ENCODE measurements at regions not wholly inside any gene's neighbourhood (a gene's known extent, or its start where the extent isn't known, plus 50 kb on each side); places are given as distances from the start of the nearest gene placed in this dataset.

DNA sequence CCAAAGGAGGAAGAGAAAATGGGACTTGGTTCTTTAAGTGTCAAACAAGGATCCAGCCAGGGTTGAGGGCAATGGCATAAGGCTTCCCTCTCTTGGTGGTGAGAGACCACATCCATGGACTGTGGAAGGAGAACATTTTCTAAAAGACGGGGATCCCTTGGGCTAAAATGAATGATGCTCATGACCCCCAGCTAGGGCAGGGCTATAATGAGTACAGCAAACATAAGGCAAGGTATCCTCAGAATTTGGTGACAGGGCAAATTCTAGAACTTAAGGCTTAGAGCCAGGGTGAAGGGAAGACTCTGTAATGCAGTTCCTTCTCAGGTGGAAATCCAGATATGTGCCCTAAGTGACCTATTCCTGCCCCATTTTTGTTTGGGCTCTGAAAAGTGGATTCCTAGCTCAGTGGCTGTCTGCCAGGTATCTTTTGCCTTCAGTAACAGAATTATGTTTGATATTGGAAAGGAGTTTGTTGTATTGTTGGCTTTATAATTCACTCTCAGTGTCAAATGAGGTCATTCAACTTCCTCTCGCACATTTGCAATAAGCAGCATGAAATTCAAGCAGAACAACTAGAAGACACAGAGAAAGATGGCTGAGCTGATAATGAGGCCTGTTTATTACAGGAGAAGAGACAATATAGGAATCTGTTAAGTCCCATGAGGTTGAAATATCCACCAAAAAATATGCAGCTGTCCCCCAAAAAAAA, 76.8 kb downstream of the DAD1 start:
- TF ChIP-seq ZNF8 (CRISPR knock-in tag; IDR thresholded peaks at IDR 0.05): no peak
- no peak for TF ChIP-seq CSDC2 (CRISPR knock-in tag; IDR thresholded peaks at IDR 0.05)
- TF ChIP-seq, protein P1, sequence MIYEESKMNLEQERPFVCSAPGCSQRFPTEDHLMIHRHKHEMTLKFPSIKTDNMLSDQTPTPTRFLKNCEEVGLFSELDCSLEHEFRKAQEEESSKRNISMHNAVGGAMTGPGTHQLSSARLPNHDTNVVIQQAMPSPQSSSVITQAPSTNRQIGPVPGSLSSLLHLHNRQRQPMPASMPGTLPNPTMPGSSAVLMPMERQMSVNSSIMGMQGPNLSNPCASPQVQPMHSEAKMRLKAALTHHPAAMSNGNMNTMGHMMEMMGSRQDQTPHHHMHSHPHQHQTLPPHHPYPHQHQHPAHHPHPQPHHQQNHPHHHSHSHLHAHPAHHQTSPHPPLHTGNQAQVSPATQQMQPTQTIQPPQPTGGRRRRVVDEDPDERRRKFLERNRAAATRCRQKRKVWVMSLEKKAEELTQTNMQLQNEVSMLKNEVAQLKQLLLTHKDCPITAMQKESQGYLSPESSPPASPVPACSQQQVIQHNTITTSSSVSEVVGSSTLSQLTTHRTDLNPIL (CRISPR knock-in tag; IDR thresholded peaks at IDR 0.05; ENCODE audit: low read depth): no peak
- TF ChIP-seq, protein P2, sequence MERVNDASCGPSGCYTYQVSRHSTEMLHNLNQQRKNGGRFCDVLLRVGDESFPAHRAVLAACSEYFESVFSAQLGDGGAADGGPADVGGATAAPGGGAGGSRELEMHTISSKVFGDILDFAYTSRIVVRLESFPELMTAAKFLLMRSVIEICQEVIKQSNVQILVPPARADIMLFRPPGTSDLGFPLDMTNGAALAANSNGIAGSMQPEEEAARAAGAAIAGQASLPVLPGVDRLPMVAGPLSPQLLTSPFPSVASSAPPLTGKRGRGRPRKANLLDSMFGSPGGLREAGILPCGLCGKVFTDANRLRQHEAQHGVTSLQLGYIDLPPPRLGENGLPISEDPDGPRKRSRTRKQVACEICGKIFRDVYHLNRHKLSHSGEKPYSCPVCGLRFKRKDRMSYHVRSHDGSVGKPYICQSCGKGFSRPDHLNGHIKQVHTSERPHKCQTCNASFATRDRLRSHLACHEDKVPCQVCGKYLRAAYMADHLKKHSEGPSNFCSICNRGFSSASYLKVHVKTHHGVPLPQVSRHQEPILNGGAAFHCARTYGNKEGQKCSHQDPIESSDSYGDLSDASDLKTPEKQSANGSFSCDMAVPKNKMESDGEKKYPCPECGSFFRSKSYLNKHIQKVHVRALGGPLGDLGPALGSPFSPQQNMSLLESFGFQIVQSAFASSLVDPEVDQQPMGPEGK (CRISPR knock-in tag; IDR thresholded peaks at IDR 0.05; ENCODE audit: borderline replicate concordance): no peak
- TF ChIP-seq ARNTL (CRISPR knock-in tag; IDR thresholded peaks at IDR 0.05; ENCODE audit: borderline replicate concordance, low read depth): no peak
- TF ChIP-seq PPARA (CRISPR knock-in tag; IDR thresholded peaks at IDR 0.05; ENCODE audit: borderline replicate concordance): no peak
- TF ChIP-seq ISL1 (CRISPR knock-in tag; IDR thresholded peaks at IDR 0.05): no peak
